ENCODE measurements at regions not wholly inside any gene's neighbourhood (a gene's known extent, or its start where the extent isn't known, plus 50 kb on each side); places are given as distances from the start of the nearest gene placed in this dataset.

DNA sequence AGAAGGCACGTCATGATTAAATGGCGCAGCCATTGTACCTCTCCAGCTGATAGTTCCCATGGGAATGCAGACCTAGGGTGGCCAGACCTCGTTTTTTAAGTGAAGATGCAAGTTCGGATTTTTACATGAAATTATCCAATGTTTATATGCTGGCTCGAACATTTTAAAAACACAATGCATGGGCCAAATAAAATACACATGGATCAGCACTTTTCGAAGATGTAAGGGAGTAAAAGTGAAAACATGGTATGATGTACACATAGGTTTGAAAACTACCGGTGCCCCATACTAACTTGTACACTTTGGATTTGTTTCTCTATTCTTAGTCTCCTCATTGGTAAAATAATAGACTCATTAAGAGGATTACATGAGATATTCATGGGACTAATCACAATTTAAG lies 412.5 kb upstream of the CCNG1 start:
- H3K79me2 ChIP-seq (ENCODE audit: control insufficient read depth, insufficient read depth, low read length), result no peaks in the 10 kb centered on the region
- DNase-seq (ENCODE audit: low read depth, low spot score) (no peak), FAIRE-seq (no peak)
- no peaks in the 10 kb centered on the region for H3K9me3 ChIP-seq (ENCODE audit: control insufficient read depth, low read depth, low read length)
- H3K4me1 ChIP-seq (ENCODE audit: control insufficient read depth, extremely low read depth, insufficient read depth, low read length), result no peaks in the 10 kb centered on the region
- TF ChIP-seq EZH2 (IDR thresholded peaks at IDR 0.05; ENCODE audit: low read length), result no peak
- TF ChIP-seq, protein P1, sequence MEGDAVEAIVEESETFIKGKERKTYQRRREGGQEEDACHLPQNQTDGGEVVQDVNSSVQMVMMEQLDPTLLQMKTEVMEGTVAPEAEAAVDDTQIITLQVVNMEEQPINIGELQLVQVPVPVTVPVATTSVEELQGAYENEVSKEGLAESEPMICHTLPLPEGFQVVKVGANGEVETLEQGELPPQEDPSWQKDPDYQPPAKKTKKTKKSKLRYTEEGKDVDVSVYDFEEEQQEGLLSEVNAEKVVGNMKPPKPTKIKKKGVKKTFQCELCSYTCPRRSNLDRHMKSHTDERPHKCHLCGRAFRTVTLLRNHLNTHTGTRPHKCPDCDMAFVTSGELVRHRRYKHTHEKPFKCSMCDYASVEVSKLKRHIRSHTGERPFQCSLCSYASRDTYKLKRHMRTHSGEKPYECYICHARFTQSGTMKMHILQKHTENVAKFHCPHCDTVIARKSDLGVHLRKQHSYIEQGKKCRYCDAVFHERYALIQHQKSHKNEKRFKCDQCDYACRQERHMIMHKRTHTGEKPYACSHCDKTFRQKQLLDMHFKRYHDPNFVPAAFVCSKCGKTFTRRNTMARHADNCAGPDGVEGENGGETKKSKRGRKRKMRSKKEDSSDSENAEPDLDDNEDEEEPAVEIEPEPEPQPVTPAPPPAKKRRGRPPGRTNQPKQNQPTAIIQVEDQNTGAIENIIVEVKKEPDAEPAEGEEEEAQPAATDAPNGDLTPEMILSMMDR (optimal IDR thresholded peaks at IDR 0.05 in 1 of 3, IDR thresholded peaks at IDR 0.05 in 1 of 3, conservative IDR thresholded peaks at IDR 0.05 in 1 of 3; ENCODE audit: extremely low read depth in 1 of 3, insufficient read depth in 2 of 3, low read length in 3 of 3), result no peak
- no peaks in the 10 kb centered on the region for H3K36me3 ChIP-seq (ENCODE audit: control insufficient read depth in 2 of 2, extremely low read depth in 1 of 2, insufficient read depth in 2 of 2, low read length in 2 of 2)
- no peak overlapping the region for H3K4me3 ChIP-seq (ENCODE audit: control insufficient read depth in 2 of 3, extremely low read depth in 1 of 3, insufficient read depth in 2 of 3, low read depth in 1 of 3, low read length in 3 of 3)
- H3K27me3 ChIP-seq (ENCODE audit: control insufficient read depth, extremely low read depth, insufficient read depth, low read length), result no peaks in the 10 kb centered on the region
- no peak overlapping the region for H3K27ac ChIP-seq (ENCODE audit: control insufficient read depth, insufficient read depth, low read length)
- H3K9me1 ChIP-seq (ENCODE audit: control insufficient read depth, extremely low read depth, insufficient read depth, low read length), result no peaks in the 10 kb centered on the region
- H2AFZ ChIP-seq (ENCODE audit: control insufficient read depth, low read length), result no peak overlapping the region
- H4K20me1 ChIP-seq (ENCODE audit: control insufficient read depth, extremely low read depth, insufficient read depth, low read length), result no peaks in the 10 kb centered on the region
- dilution Hi-C loops (cut with MboI; ENCODE audit: extremely low pct_ligation_motif_present, low sequenced_read_pairs), result no loop called here
- H3K4me2 ChIP-seq (ENCODE audit: control insufficient read depth, extremely low read depth, insufficient read depth, low read depth, low read length), result no peak overlapping the region
- H3K9ac ChIP-seq (ENCODE audit: control insufficient read depth, extremely low read depth, insufficient read depth, low read length), result no peak overlapping the region

- H3K4me1 ChIP-seq (ENCODE audit: control insufficient read depth, extremely low read depth, insufficient read depth, low read length), result no peaks in the 10 kb centered on the region
- no peak overlapping the region for H3K27ac ChIP-seq (ENCODE audit: control insufficient read depth, insufficient read depth, low read length)
- no peaks in the 10 kb centered on the region for H3K36me3 ChIP-seq (ENCODE audit: control insufficient read depth in 2 of 2, extremely low read depth in 1 of 2, insufficient read depth in 2 of 2, low read length in 2 of 2)
- no peak overlapping the region for H3K9ac ChIP-seq (ENCODE audit: control insufficient read depth, extremely low read depth, insufficient read depth, low read length)
- no peaks in the 10 kb centered on the region for H3K27me3 ChIP-seq (ENCODE audit: control insufficient read depth, extremely low read depth, insufficient read depth, low read length)
- no peak for DNase-seq (ENCODE audit: low read depth, low spot score)
- FAIRE-seq, result no peak
- dilution Hi-C loops (cut with MboI; ENCODE audit: extremely low pct_ligation_motif_present, low sequenced_read_pairs), result no loop called here
- H3K9me1 ChIP-seq (ENCODE audit: control insufficient read depth, extremely low read depth, insufficient read depth, low read length), result no peaks in the 10 kb centered on the region
- no peak overlapping the region for H3K4me3 ChIP-seq (ENCODE audit: control insufficient read depth in 2 of 3, extremely low read depth in 1 of 3, insufficient read depth in 2 of 3, low read depth in 1 of 3, low read length in 3 of 3)
- no peak for TF ChIP-seq EZH2 (IDR thresholded peaks at IDR 0.05; ENCODE audit: low read length)
- TF ChIP-seq, protein P1 (optimal IDR thresholded peaks at IDR 0.05 in 1 of 3, IDR thresholded peaks at IDR 0.05 in 1 of 3, conservative IDR thresholded peaks at IDR 0.05 in 1 of 3; ENCODE audit: extremely low read depth in 1 of 3, insufficient read depth in 2 of 3, low read length in 3 of 3), result no peak
- H2AFZ ChIP-seq (ENCODE audit: control insufficient read depth, low read length), result no peak overlapping the region
- no peaks in the 10 kb centered on the region for H3K9me3 ChIP-seq (ENCODE audit: control insufficient read depth, low read depth, low read length)
- H3K4me2 ChIP-seq (ENCODE audit: control insufficient read depth, extremely low read depth, insufficient read depth, low read depth, low read length), result no peak overlapping the region
- no peaks in the 10 kb centered on the region for H3K79me2 ChIP-seq (ENCODE audit: control insufficient read depth, insufficient read depth, low read length)
- no peaks in the 10 kb centered on the region for H4K20me1 ChIP-seq (ENCODE audit: control insufficient read depth, extremely low read depth, insufficient read depth, low read length)
These were observed 403.7 kb upstream of the CCNG1 start for GRCh38 chr5:163033656-163034055.

All from keratinocyte (primary cell).